ENCODE measurements at regions not wholly inside any gene's neighbourhood (a gene's known extent, or its start where the extent isn't known, plus 50 kb on each side); places are given as distances from the start of the nearest gene placed in this dataset.

- Mint-ChIP-seq H3K27ac (no peak overlapping the region; a peak in 1 of 7 replicates), H3K4me1 (peaks cover 3% of the 10 kb centered on the region in 2 experiments; a peak in 3 of 4 replicates), H3K9me3 (peaks cover 0 to 2% of the 10 kb centered on the region in 2 experiments; a peak in 1 of 5 replicates), H3K27me3 (ENCODE audit: low read depth) (no peaks in the 10 kb centered on the region), H3K36me3 (ENCODE audit: insufficient read depth in 1 of 3, low read depth in 3 of 3) (no peaks in the 10 kb centered on the region), H3K4me3 (no peak overlapping the region)
- no peak overlapping the region for H3K4me2 ChIP-seq (ENCODE audit: insufficient read depth, insufficient read length, low read length)
- H2AK5ac ChIP-seq (ENCODE audit: insufficient read length, low read length): no peak overlapping the region
- H3K56ac ChIP-seq (ENCODE audit: insufficient read length, low read depth, low read length): no peak overlapping the region
- no peak overlapping the region for H3K27ac ChIP-seq (ENCODE audit: insufficient read length, low read depth, low read length)
- no peaks in the 10 kb centered on the region for H3K79me2 ChIP-seq (ENCODE audit: insufficient read depth, low read length)
- no peaks in the 10 kb centered on the region for H3K4me1 ChIP-seq (ENCODE audit: insufficient read depth, low read length)
- no peak overlapping the region for H4K5ac ChIP-seq (ENCODE audit: insufficient read length, low read depth, low read length)
- H4K91ac ChIP-seq (ENCODE audit: insufficient read length, low read depth, low read length): no peak overlapping the region
- H2BK120ac ChIP-seq (ENCODE audit: low read depth, low read length, poor library complexity, severe bottlenecking): no peak overlapping the region
- H3K79me1 ChIP-seq (ENCODE audit: insufficient read depth, low read depth, low read length, poor library complexity, severe bottlenecking): no peaks in the 10 kb centered on the region
- no peak for TF ChIP-seq CTCF (conservative IDR thresholded peaks at IDR 0.05)
- H2BK5ac ChIP-seq (ENCODE audit: insufficient read length, low read length): no peak overlapping the region
- no peak overlapping the region for H2BK15ac ChIP-seq (ENCODE audit: low read depth, low read length)
- no peak overlapping the region for H2BK20ac ChIP-seq (ENCODE audit: low read depth, low read length, poor library complexity, severe bottlenecking)
- no peaks in the 10 kb centered on the region for H4K20me1 ChIP-seq (ENCODE audit: control insufficient read depth, insufficient read depth, insufficient read length)
- no peak overlapping the region for H4K8ac ChIP-seq (replicated peaks; ENCODE audit: insufficient read length, low read depth, low read length)
- H3K18ac ChIP-seq (ENCODE audit: insufficient read length, low read depth, low read length): no peak overlapping the region
- H3K9ac ChIP-seq (ENCODE audit: extremely low read depth, insufficient read length, low read length): no peak overlapping the region
- no peak overlapping the region for H2BK12ac ChIP-seq (ENCODE audit: insufficient read length, low read depth, low read length)
- WGBS (ENCODE audit: extremely low coverage, insufficient read length, low lambda C conversion rate): no CpG with 5 or more reads among the region's 4 CpGs
- no peaks in the 10 kb centered on the region for H3K23me2 ChIP-seq (ENCODE audit: insufficient read length, low read depth, low read length, poor library complexity, severe bottlenecking)
- no peak overlapping the region for H2AFZ ChIP-seq (ENCODE audit: low read length)
- no peaks in the 10 kb centered on the region for H3K9me3 ChIP-seq (ENCODE audit: control insufficient read depth, low read depth, low read length)
- DNase-seq: no peak
- no peak overlapping the region for H3K14ac ChIP-seq (ENCODE audit: insufficient read depth, low read length)
- H3T11ph ChIP-seq (ENCODE audit: low read length): no peak overlapping the region
- no peak overlapping the region for H3K4ac ChIP-seq (ENCODE audit: low read depth, low read length)
- no peaks in the 10 kb centered on the region for H3K27me3 ChIP-seq (ENCODE audit: insufficient read depth, low read length)
- no peak overlapping the region for H3K23ac ChIP-seq (ENCODE audit: insufficient read length, low read depth, low read length)
Measured at GRCh38 chr12:74283646-74284045, 254.0 kb upstream of the ATXN7L3B start.

Measured in H9 (cell line).